Ramos (cell line): ENCODE measurements at regions not wholly inside any gene's neighbourhood (a gene's known extent, or its start where the extent isn't known, plus 50 kb on each side); places are given as distances from the start of the nearest gene placed in this dataset.
"Not testable (repeated sequence)": the region's sequence is repeated elsewhere in the genome, so short reads cannot be mapped to it uniquely, and the experiment has no call there.

Source experiments
- in situ Hi-C: fragments of 300-500 bp; cut with MboI; formaldehyde crosslinking; loops from one replicate; pipeline ENCODE4 v1.14.3; 2022; ENCODE audit warnings: low sequenced_read_pairs; ENCODE audit not compliant: unreplicated experiment

GRCh38 chr20:4445784-4446183, 196.7 kb upstream of the ADRA1D start:
- in situ Hi-C loops: no loop called here

GRCh38 chr20:4445331-4445730, 196.2 kb upstream of the ADRA1D start:
- in situ Hi-C loops: no loop called here

- in situ Hi-C loops: no loop called here
These were observed 195.3 kb upstream of the ADRA1D start for GRCh38 chr20:4444404-4444803.

- in situ Hi-C loops: no loop called here
These were observed 193.9 kb upstream of the ADRA1D start for GRCh38 chr20:4443016-4443415.

- in situ Hi-C loops: no loop called here
These were observed 192.8 kb upstream of the ADRA1D start for GRCh38 chr20:4441871-4442270.

GRCh38 chr20:4441191-4441590, 192.1 kb upstream of the ADRA1D start:
- in situ Hi-C loops: no loop called here

- in situ Hi-C loops: no loop called here
These were observed 190.4 kb upstream of the ADRA1D start for GRCh38 chr20:4439461-4439860.

GRCh38 chr20:4437131-4437530, 188.0 kb upstream of the ADRA1D start:
- in situ Hi-C loops: no loop called here

GRCh38 chr20:4435671-4436455, 186.8 kb upstream of the ADRA1D start:
- in situ Hi-C loops: no loop called here

- in situ Hi-C loops: no loop called here
These were observed 186.1 kb upstream of the ADRA1D start for GRCh38 chr20:4435225-4435624.

GRCh38 chr20:4434681-4435080, 185.6 kb upstream of the ADRA1D start:
- in situ Hi-C loops: no loop called here

- in situ Hi-C loops: no loop called here
These were observed 182.4 kb upstream of the ADRA1D start for GRCh38 chr20:4431446-4431845.

- in situ Hi-C loops: not testable (repeated sequence)
These were observed 181.7 kb upstream of the ADRA1D start for GRCh38 chr20:4430826-4431225.

GRCh38 chr20:4427940-4428586, 179.0 kb upstream of the ADRA1D start:
- in situ Hi-C loops: no loop called here

- in situ Hi-C loops: no loop called here
These were observed 169.1 kb upstream of the ADRA1D start for GRCh38 chr20:4418141-4418540.

- in situ Hi-C loops: no loop called here
These were observed 166.2 kb upstream of the ADRA1D start for GRCh38 chr20:4415281-4415680.

- in situ Hi-C loops: no loop called here
These were observed 164.4 kb upstream of the ADRA1D start for GRCh38 chr20:4413314-4414049.

GRCh38 chr20:4412216-4412615, 163.1 kb upstream of the ADRA1D start:
- in situ Hi-C loops: no loop called here

GRCh38 chr20:4411744-4412143, 162.7 kb upstream of the ADRA1D start:
- in situ Hi-C loops: no loop called here

- in situ Hi-C loops: no loop called here
These were observed 157.5 kb upstream of the ADRA1D start for GRCh38 chr20:4406627-4407026.

- in situ Hi-C loops: no loop called here
These were observed 152.5 kb upstream of the ADRA1D start for GRCh38 chr20:4401601-4402000.
